Endothelial cell of umbilical vein (primary cell): ENCODE measurements at regions not wholly inside any gene's neighbourhood (a gene's known extent, or its start where the extent isn't known, plus 50 kb on each side); places are given as distances from the start of the nearest gene placed in this dataset.

Source experiments
- BruUV-seq: library from RNA; stranded (reverse); fragments of 400-500 nt; replicated peaks from 2 replicates; lab custom pipeline; 2021; lab: Mats Ljungman, UMichigan
- CTCF ChIA-PET: fragments of 300-600, 350-600 bp; sonication (Branson Sonifier 250); formaldehyde crosslinking; loops from one replicate; lab custom pipeline; 2021; ENCODE audit warnings: antibody characterized with exemption, inconsistent platforms; lab: Charles Lee
- POLR2A ChIA-PET: fragments of 300-600, 350-600 bp; sonication (Branson Sonifier 250); formaldehyde crosslinking; loops from one replicate; lab custom pipeline; 2021; ENCODE audit warnings: antibody characterized with exemption, inconsistent platforms; lab: Charles Lee
- DNase-seq: peaks from one replicate; pipeline ENCODE4 v3.0.0-alpha.2; 2011; ENCODE audit warnings: low read depth, low spot score
- FAIRE-seq: peaks from 2 replicates; lab custom pipeline; 2011; peaks lifted over from hg19 to GRCh38; lab: Jason Lieb, UNC
- H2AFZ ChIP-seq: 2 replicates; pipeline ENCODE4 v1.6.0; 2012; ENCODE audit warnings: low read depth, low read length, control low read depth, inconsistent platforms
- H3K27ac ChIP-seq: 2 replicates; pipeline ENCODE4 v1.5.1; 2011; ENCODE audit warnings: low read depth, mild to moderate bottlenecking, control low read depth, low read length, moderate library complexity; ENCODE audit not compliant: insufficient read depth
- H3K27me3 ChIP-seq, 2 experiments: 2 replicates each; pipeline versions ENCODE4 v1.6.0 to v1.6.1; 2011; ENCODE audit warnings: low read length in 2 of 2, mixed read lengths in 1 of 2; ENCODE audit not compliant: control insufficient read depth in 2 of 2, insufficient read depth in 2 of 2
- H3K36me3 ChIP-seq, 2 experiments: 2 replicates in 1 of 2; 3 replicates in 1 of 2; pipeline ENCODE4 v1.5.1; 2011; ENCODE audit warnings: low read length in 2 of 2, mild to moderate bottlenecking in 1 of 2, moderate library complexity in 1 of 2; ENCODE audit not compliant: control insufficient read depth in 2 of 2, insufficient read depth in 2 of 2; ENCODE audit errors: extremely low read depth in 1 of 2
- H3K4me1 ChIP-seq: 3 replicates; pipeline ENCODE4 v1.5.1; 2011; ENCODE audit warnings: mild to moderate bottlenecking, low read length; ENCODE audit not compliant: control insufficient read depth, insufficient read depth; ENCODE audit errors: extremely low read depth
- H3K4me2 ChIP-seq: 2 replicates; pipeline ENCODE4 v1.6.1; 2011; ENCODE audit warnings: low read length, control low read depth, mixed read lengths; ENCODE audit not compliant: insufficient read depth
- H3K4me3 ChIP-seq, 3 experiments: fragments of 200-600 bp in 1 of 3; sonication (generic), shearing (Covaris generic) in 1 of 3; replicated peaks in 1 of 3; 2 replicates each; pipeline ENCODE4 v1.5.1; 2011 to 2016; ENCODE audit warnings: control low read depth in 3 of 3, low read length in 3 of 3, mild to moderate bottlenecking in 2 of 3, inconsistent platforms in 1 of 3, low read depth in 1 of 3, moderate library complexity in 1 of 3; ENCODE audit not compliant: insufficient read depth in 1 of 3
- H3K79me2 ChIP-seq: 2 replicates; pipeline ENCODE4 v1.6.0; 2012; ENCODE audit warnings: low read length, inconsistent platforms; ENCODE audit not compliant: control insufficient read depth, insufficient read depth
- H3K9ac ChIP-seq: replicated peaks from 2 replicates; pipeline ENCODE3; 2011; ENCODE audit warnings: low read length, control low read depth; ENCODE audit not compliant: insufficient read depth; ENCODE audit errors: extremely low read depth
- H3K9me1 ChIP-seq: replicated peaks from 3 replicates; pipeline ENCODE4 v1.6.0; 2011; ENCODE audit warnings: mild to moderate bottlenecking, low read length; ENCODE audit not compliant: control insufficient read depth, insufficient read depth; ENCODE audit errors: extremely low read depth
- H3K9me3 ChIP-seq: replicated peaks from 2 replicates; pipeline ENCODE4 v1.5.1; 2012; ENCODE audit warnings: low read length, inconsistent platforms; ENCODE audit not compliant: control insufficient read depth, insufficient read depth
- H4K20me1 ChIP-seq: replicated peaks from 2 replicates; pipeline ENCODE3; 2011; ENCODE audit warnings: mild to moderate bottlenecking, low read length; ENCODE audit not compliant: control insufficient read depth, insufficient read depth; ENCODE audit errors: extremely low read depth
- EZH2 ChIP-seq: IDR thresholded peaks from 2 replicates; pipeline ENCODE4 v1.6.1; 2012; ENCODE audit warnings: borderline replicate concordance, low read depth, mild to moderate bottlenecking, moderate library complexity, low read length, inconsistent platforms; ENCODE audit not compliant: severe bottlenecking
- FOS ChIP-seq: IDR thresholded peaks from 2 replicates; pipeline ENCODE4 v1.6.1; 2011; ENCODE audit warnings: mild to moderate bottlenecking, low read length, moderate library complexity, borderline replicate concordance; ENCODE audit not compliant: insufficient read depth
- GATA2 ChIP-seq: IDR thresholded peaks from 2 replicates; pipeline ENCODE4 v1.7.0; 2011; ENCODE audit warnings: low read depth, mild to moderate bottlenecking, moderate library complexity, mixed read lengths, low read length; ENCODE audit not compliant: insufficient read length, insufficient read depth
- JUN ChIP-seq: IDR thresholded peaks from 2 replicates; pipeline ENCODE4 v1.6.1; 2011; ENCODE audit warnings: borderline replicate concordance, low read depth; ENCODE audit not compliant: insufficient read length, insufficient read depth
- MYC ChIP-seq: IDR thresholded peaks from one replicate; pipeline ENCODE4 v1.6.1; 2011; ENCODE audit warnings: mild to moderate bottlenecking, low read depth, low read length
- POLR2A ChIP-seq: IDR thresholded peaks from 2 replicates; pipeline ENCODE4 v1.6.1; 2012; ENCODE audit warnings: low read depth, mild to moderate bottlenecking, control low read depth, low read length
- POLR2AphosphoS5 ChIP-seq: IDR thresholded peaks from 2 replicates; pipeline ENCODE4 v1.6.1; 2012; ENCODE audit warnings: low read depth, mild to moderate bottlenecking, control low read depth, low read length, moderate library complexity; ENCODE audit not compliant: insufficient read depth
- dilution Hi-C: fragments of 300-500 bp; cut with MboI; formaldehyde crosslinking; loops from one replicate; pipeline ENCODE4 v1.15.0; 2019; ENCODE audit warnings: low sequenced_read_pairs; ENCODE audit not compliant: extremely low pct_ligation_motif_present
- intact Hi-C: fragments of 100-400 bp; cut with micrococcal nuclease; formaldehyde crosslinking; loops from one replicate; pipeline ENCODE4 v1.10.0; 2022
- TF ChIP-seq, protein P1 (sequence below): IDR thresholded peaks from 2 replicates; pipeline ENCODE4 v1.6.1; 2011; ENCODE audit not compliant: insufficient read depth, insufficient read length
- TF ChIP-seq, protein P2 (sequence below), 2 donors: IDR thresholded peaks; 1 replicate in 1 of 2; 2 replicates in 1 of 2; pipeline ENCODE4 v1.5.1; 2011; ENCODE audit warnings: low read length in 2 of 2, mild to moderate bottlenecking in 2 of 2, moderate library complexity in 2 of 2, control low read depth in 1 of 2, inconsistent platforms in 1 of 2, low read depth in 1 of 2; ENCODE audit not compliant: insufficient read depth in 1 of 2; ENCODE audit errors: extremely low read depth in 1 of 2

DNA sequence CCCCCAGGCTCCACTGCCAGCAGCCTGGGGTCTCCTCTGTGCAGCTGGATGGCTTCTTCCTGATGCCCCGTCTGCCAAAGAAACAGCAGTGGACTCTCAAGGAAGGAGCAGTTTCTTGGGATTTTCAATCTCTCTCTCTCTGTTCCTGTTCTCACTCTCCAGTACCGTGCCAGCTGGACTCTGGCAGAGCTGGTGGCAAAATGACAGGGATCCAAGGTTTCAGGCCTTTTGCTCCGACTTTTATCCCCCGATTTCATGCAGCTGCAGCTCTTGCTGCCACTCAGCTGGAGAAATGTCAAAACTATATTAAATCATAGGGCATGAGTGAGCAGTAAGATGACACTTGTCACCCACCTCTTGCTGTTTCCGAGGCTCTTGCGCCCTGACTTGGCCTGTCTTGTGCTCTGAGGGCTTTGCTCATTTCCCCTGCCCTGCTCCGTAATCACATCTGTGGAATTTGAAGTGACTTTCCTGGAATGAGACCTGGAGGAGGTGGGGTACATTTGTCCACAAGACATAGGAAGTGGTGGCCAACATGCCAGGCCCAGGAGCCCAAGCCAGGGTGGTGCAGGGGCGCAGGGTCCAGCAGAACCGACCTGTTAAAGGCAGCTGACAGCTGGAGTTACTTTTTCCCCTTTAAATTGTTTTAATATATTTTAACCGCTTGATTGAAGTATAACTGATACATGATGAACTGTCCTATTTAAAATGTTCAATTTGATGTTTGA, 576.2 kb downstream of the PTPRU start:
- Histone ChIP-seq H3K27ac (no peak overlapping the region), H3K27me3 (no peaks in the 10 kb centered on the region), H3K9me3 (no peaks in the 10 kb centered on the region), H2AFZ (no peak overlapping the region), H3K4me3 (no peak overlapping the region), H3K4me2 (no peak overlapping the region), H3K79me2 (no peaks in the 10 kb centered on the region), H3K9ac (no peak overlapping the region), H4K20me1 (no peaks in the 10 kb centered on the region), H3K4me1 (no peaks in the 10 kb centered on the region), H3K36me3 (no peaks in the 10 kb centered on the region), H3K9me1 (no peaks in the 10 kb centered on the region)
- CTCF ChIA-PET = no interaction called here
- intact Hi-C loops = no loop called here
- DNase-seq (no peak), FAIRE-seq (no peak)
- dilution Hi-C loops = no loop called here
- TF ChIP-seq FOS (no peak), EZH2 (no peak), GATA2 (no peak), MYC (no peak), JUN (no peak), POLR2A (no peak), POLR2AphosphoS5 (no peak)
- TF ChIP-seq, protein P1, sequence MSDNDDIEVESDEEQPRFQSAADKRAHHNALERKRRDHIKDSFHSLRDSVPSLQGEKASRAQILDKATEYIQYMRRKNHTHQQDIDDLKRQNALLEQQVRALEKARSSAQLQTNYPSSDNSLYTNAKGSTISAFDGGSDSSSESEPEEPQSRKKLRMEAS = no peak
- TF ChIP-seq, protein P2, sequence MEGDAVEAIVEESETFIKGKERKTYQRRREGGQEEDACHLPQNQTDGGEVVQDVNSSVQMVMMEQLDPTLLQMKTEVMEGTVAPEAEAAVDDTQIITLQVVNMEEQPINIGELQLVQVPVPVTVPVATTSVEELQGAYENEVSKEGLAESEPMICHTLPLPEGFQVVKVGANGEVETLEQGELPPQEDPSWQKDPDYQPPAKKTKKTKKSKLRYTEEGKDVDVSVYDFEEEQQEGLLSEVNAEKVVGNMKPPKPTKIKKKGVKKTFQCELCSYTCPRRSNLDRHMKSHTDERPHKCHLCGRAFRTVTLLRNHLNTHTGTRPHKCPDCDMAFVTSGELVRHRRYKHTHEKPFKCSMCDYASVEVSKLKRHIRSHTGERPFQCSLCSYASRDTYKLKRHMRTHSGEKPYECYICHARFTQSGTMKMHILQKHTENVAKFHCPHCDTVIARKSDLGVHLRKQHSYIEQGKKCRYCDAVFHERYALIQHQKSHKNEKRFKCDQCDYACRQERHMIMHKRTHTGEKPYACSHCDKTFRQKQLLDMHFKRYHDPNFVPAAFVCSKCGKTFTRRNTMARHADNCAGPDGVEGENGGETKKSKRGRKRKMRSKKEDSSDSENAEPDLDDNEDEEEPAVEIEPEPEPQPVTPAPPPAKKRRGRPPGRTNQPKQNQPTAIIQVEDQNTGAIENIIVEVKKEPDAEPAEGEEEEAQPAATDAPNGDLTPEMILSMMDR (IDR thresholded peaks at IDR 0.05; ENCODE audit: extremely low read depth in 1 of 2, insufficient read depth in 1 of 2, low read depth in 1 of 2, low read length in 2 of 2) = no peak
- no TSS peak for BruUV-seq
- POLR2A ChIA-PET = no interaction called here
